ENCODE measurements at regions not wholly inside any gene's neighbourhood (a gene's known extent, or its start where the extent isn't known, plus 50 kb on each side); places are given as distances from the start of the nearest gene placed in this dataset.

- TF ChIP-seq CTCF (IDR thresholded peaks at IDR 0.05; ENCODE audit: unreplicated experiment in 3 of 3), result no peak
- H3K4me3 Mint-ChIP-seq, result no peak overlapping the region
- H3K4me1 Mint-ChIP-seq, result no peaks in the 10 kb centered on the region
- no peaks in the 10 kb centered on the region for H3K36me3 Mint-ChIP-seq (ENCODE audit: low read depth)
- no peak overlapping the region for H3K27ac Mint-ChIP-seq
- peaks cover 2% of the 10 kb centered on the region for H3K9me3 Mint-ChIP-seq
- H3K27me3 Mint-ChIP-seq (ENCODE audit: low read depth), result peaks cover 5% of the 10 kb centered on the region
Observed at GRCh38 chr13:109872864-109873263, 86.5 kb upstream of the IRS2 start.

- Mint-ChIP-seq H3K9me3 (peaks cover 2% of the 10 kb centered on the region), H3K27me3 (ENCODE audit: low read depth) (peaks cover 5% of the 10 kb centered on the region), H3K4me1 (no peaks in the 10 kb centered on the region), H3K27ac (no peak overlapping the region), H3K4me3 (no peak overlapping the region), H3K36me3 (ENCODE audit: low read depth) (no peaks in the 10 kb centered on the region)
- TF ChIP-seq CTCF (IDR thresholded peaks at IDR 0.05; ENCODE audit: unreplicated experiment in 3 of 3), result no peak
Observed at GRCh38 chr13:109870696-109871370, 84.5 kb upstream of the IRS2 start.

- peaks cover 5% of the 10 kb centered on the region for H3K27me3 Mint-ChIP-seq (ENCODE audit: low read depth)
- H3K9me3 Mint-ChIP-seq, result peaks cover 2% of the 10 kb centered on the region
- peak overlapping the region in 1 of 3 experiments; percentile 92 for H3K27ac Mint-ChIP-seq
- no peaks in the 10 kb centered on the region for H3K36me3 Mint-ChIP-seq (ENCODE audit: low read depth)
- H3K4me1 Mint-ChIP-seq, result no peaks in the 10 kb centered on the region
- no peak overlapping the region for H3K4me3 Mint-ChIP-seq
- TF ChIP-seq CTCF (IDR thresholded peaks at IDR 0.05; ENCODE audit: unreplicated experiment in 3 of 3), result no peak
Observed at GRCh38 chr13:109870274-109870673, 83.9 kb upstream of the IRS2 start.

- H3K4me1 Mint-ChIP-seq, result no peaks in the 10 kb centered on the region
- no peak for TF ChIP-seq CTCF (IDR thresholded peaks at IDR 0.05; ENCODE audit: unreplicated experiment in 3 of 3)
- peak overlapping the region; percentile 48 to 78 (median 67) for H3K4me3 Mint-ChIP-seq
- no peaks in the 10 kb centered on the region for H3K36me3 Mint-ChIP-seq (ENCODE audit: low read depth)
- H3K9me3 Mint-ChIP-seq, result peaks cover 2% of the 10 kb centered on the region
- H3K27ac Mint-ChIP-seq, result peak overlapping the region; percentile 6 to 92 (median 83)
- H3K27me3 Mint-ChIP-seq (ENCODE audit: low read depth), result peaks cover 5% of the 10 kb centered on the region
Observed at GRCh38 chr13:109869312-109870237, 83.2 kb upstream of the IRS2 start.

GRCh38 chr13:109868578-109869311 lies 82.4 kb upstream of the IRS2 start:
- H3K4me3 Mint-ChIP-seq, result no peak overlapping the region
- peak overlapping the region in 2 of 3 experiments; percentile 6 to 83 for H3K27ac Mint-ChIP-seq
- no peaks in the 10 kb centered on the region for H3K4me1 Mint-ChIP-seq
- no peak for TF ChIP-seq CTCF (IDR thresholded peaks at IDR 0.05; ENCODE audit: unreplicated experiment in 3 of 3)
- H3K9me3 Mint-ChIP-seq, result peaks cover 2% of the 10 kb centered on the region
- H3K36me3 Mint-ChIP-seq (ENCODE audit: low read depth), result no peaks in the 10 kb centered on the region
- peaks cover 4% of the 10 kb centered on the region for H3K27me3 Mint-ChIP-seq (ENCODE audit: low read depth)

Data from nephron (organoid).